H9 (cell line): ENCODE measurements at regions not wholly inside any gene's neighbourhood (a gene's known extent, or its start where the extent isn't known, plus 50 kb on each side); places are given as distances from the start of the nearest gene placed in this dataset.

Experiments used
- DNase-seq: peaks from one replicate; pipeline ENCODE4 v3.0.0-alpha.2; 2017
- H2AFZ ChIP-seq: one replicate; pipeline ENCODE4 v1.6.1; 2013; ENCODE audit warnings: mild to moderate bottlenecking, low read length, control low read depth, moderate library complexity
- H2AK5ac ChIP-seq: 2 replicates; pipeline ENCODE4 v1.6.1; 2013; ENCODE audit warnings: low read length, control low read depth, mixed read lengths; ENCODE audit not compliant: insufficient read length
- H2BK120ac ChIP-seq: one replicate; pipeline ENCODE4 v1.6.1; 2013; ENCODE audit warnings: low read depth, mild to moderate bottlenecking, low read length, control low read depth, inconsistent platforms; ENCODE audit not compliant: poor library complexity, severe bottlenecking
- H2BK12ac ChIP-seq: 2 replicates; pipeline ENCODE4 v1.6.1; 2013; ENCODE audit warnings: low read length, control low read depth, mixed read lengths, low read depth; ENCODE audit not compliant: insufficient read length
- H2BK15ac ChIP-seq: 2 replicates; pipeline ENCODE4 v1.6.1; 2013; ENCODE audit warnings: low read depth, low read length, control low read depth
- H2BK20ac ChIP-seq: one replicate; pipeline ENCODE4 v1.6.1; 2013; ENCODE audit warnings: low read depth, mild to moderate bottlenecking, low read length, control low read depth, inconsistent platforms; ENCODE audit not compliant: poor library complexity, severe bottlenecking
- H2BK5ac ChIP-seq: 2 replicates; pipeline ENCODE4 v1.6.1; 2013; ENCODE audit warnings: low read length, control low read depth, mixed read lengths; ENCODE audit not compliant: insufficient read length
- H3K14ac ChIP-seq: 2 replicates; pipeline ENCODE4 v1.6.1; 2013; ENCODE audit warnings: low read length, control low read depth; ENCODE audit not compliant: insufficient read depth
- H3K18ac ChIP-seq: 2 replicates; pipeline ENCODE4 v1.6.1; 2013; ENCODE audit warnings: low read depth, mild to moderate bottlenecking, mixed read lengths, low read length, control low read depth; ENCODE audit not compliant: insufficient read length
- H3K23ac ChIP-seq: 2 replicates; pipeline ENCODE4 v1.6.1; 2013; ENCODE audit warnings: low read length, control low read depth, mixed read lengths, low read depth; ENCODE audit not compliant: insufficient read length
- H3K23me2 ChIP-seq: 2 replicates; pipeline ENCODE4 v1.6.1; 2013; ENCODE audit warnings: low read depth, mild to moderate bottlenecking, mixed read lengths, low read length, control low read depth; ENCODE audit not compliant: insufficient read length, poor library complexity, severe bottlenecking
- H3K27ac ChIP-seq: 2 replicates; pipeline ENCODE4 v1.5.1; 2013; ENCODE audit warnings: low read length, control low read depth, mixed read lengths, low read depth; ENCODE audit not compliant: insufficient read length
- H3K27me3 ChIP-seq: 2 replicates; pipeline ENCODE4 v1.6.1; 2013; ENCODE audit warnings: low read length, control low read depth, inconsistent platforms; ENCODE audit not compliant: insufficient read depth
- H3K4ac ChIP-seq: 2 replicates; pipeline ENCODE4 v1.6.1; 2013; ENCODE audit warnings: low read depth, mild to moderate bottlenecking, control low read depth, inconsistent platforms, low read length, moderate library complexity
- H3K4me1 ChIP-seq: 2 replicates; pipeline ENCODE4 v1.6.1; 2013; ENCODE audit warnings: low read length, control low read depth, inconsistent platforms; ENCODE audit not compliant: insufficient read depth
- H3K4me2 ChIP-seq: 2 replicates; pipeline ENCODE4 v1.6.1; 2013; ENCODE audit warnings: low read length, control low read depth, mixed read lengths; ENCODE audit not compliant: insufficient read length, insufficient read depth
- H3K56ac ChIP-seq: 2 replicates; pipeline ENCODE4 v1.6.1; 2013; ENCODE audit warnings: low read depth, mild to moderate bottlenecking, mixed read lengths, low read length, control low read depth; ENCODE audit not compliant: insufficient read length
- H3K79me1 ChIP-seq: 2 replicates; pipeline ENCODE4 v1.6.1; 2013; ENCODE audit warnings: low read depth, mild to moderate bottlenecking, moderate library complexity, low read length, control low read depth, inconsistent platforms; ENCODE audit not compliant: insufficient read depth, poor library complexity, severe bottlenecking
- H3K79me2 ChIP-seq: 2 replicates; pipeline ENCODE4 v1.6.1; 2013; ENCODE audit warnings: low read length, control low read depth, inconsistent platforms; ENCODE audit not compliant: insufficient read depth
- H3K9ac ChIP-seq: 2 replicates; pipeline ENCODE4 v1.6.1; 2013; ENCODE audit warnings: low read length, control low read depth, mixed read lengths; ENCODE audit not compliant: insufficient read length; ENCODE audit errors: extremely low read depth
- H3K9me3 ChIP-seq: one replicate; pipeline ENCODE4 v1.6.1; 2013; ENCODE audit warnings: low read depth, low read length, inconsistent platforms; ENCODE audit not compliant: control insufficient read depth
- H3T11ph ChIP-seq: one replicate; pipeline ENCODE4 v1.6.1; 2013; ENCODE audit warnings: mild to moderate bottlenecking, low read length, control low read depth, inconsistent platforms
- H4K20me1 ChIP-seq: one replicate; pipeline ENCODE4 v1.6.1; 2013; ENCODE audit not compliant: control insufficient read depth, insufficient read length, insufficient read depth
- H4K5ac ChIP-seq: 2 replicates; pipeline ENCODE4 v1.6.1; 2013; ENCODE audit warnings: low read depth, mild to moderate bottlenecking, mixed read lengths, low read length, control low read depth; ENCODE audit not compliant: insufficient read length
- H4K8ac ChIP-seq: replicated peaks from 2 replicates; pipeline ENCODE4 v1.6.1; 2013; ENCODE audit warnings: low read length, control low read depth, mixed read lengths, low read depth; ENCODE audit not compliant: insufficient read length
- H4K91ac ChIP-seq: 2 replicates; pipeline ENCODE4 v1.6.1; 2013; ENCODE audit warnings: low read depth, mild to moderate bottlenecking, moderate library complexity, mixed read lengths, low read length, control low read depth; ENCODE audit not compliant: insufficient read length
- H3K27ac Mint-ChIP-seq, 3 experiments: 2 replicates in 2 of 3; 3 replicates in 1 of 3; pipeline ENCODE4 v1.8.0; 2020 to 2021; ENCODE audit warnings: mixed read lengths in 3 of 3, mild to moderate bottlenecking in 1 of 3, moderate library complexity in 1 of 3
- H3K27me3 Mint-ChIP-seq: 2 replicates; pipeline ENCODE4 v1.8.0; 2021; ENCODE audit warnings: low read depth, mild to moderate bottlenecking, moderate library complexity, mixed read lengths
- H3K36me3 Mint-ChIP-seq, 3 experiments: 2 replicates in 2 of 3; 3 replicates in 1 of 3; pipeline ENCODE4 v1.8.0; 2020 to 2021; ENCODE audit warnings: low read depth in 3 of 3, mixed read lengths in 3 of 3; ENCODE audit not compliant: insufficient read depth in 1 of 3
- H3K4me1 Mint-ChIP-seq, 2 experiments: 2 replicates each; pipeline ENCODE4 v1.8.0; 2020; ENCODE audit warnings: mixed read lengths in 2 of 2
- H3K4me3 Mint-ChIP-seq, 2 experiments: 2 replicates in 1 of 2; 3 replicates in 1 of 2; pipeline ENCODE4 v1.8.0; 2020 to 2021; ENCODE audit warnings: mild to moderate bottlenecking in 2 of 2, mixed read lengths in 2 of 2, moderate library complexity in 1 of 2
- H3K9me3 Mint-ChIP-seq, 2 experiments: 2 replicates in 1 of 2; 3 replicates in 1 of 2; pipeline ENCODE4 v1.8.0; 2020; ENCODE audit warnings: mild to moderate bottlenecking in 2 of 2, mixed read lengths in 2 of 2, moderate library complexity in 1 of 2
- WGBS: extraction: QIAGEN DNeasy Blood & Tissue Kit; methylation state at CpG from one replicate; pipeline ENCODE4 v1.1.7; 2013; ENCODE audit warnings: missing lambda C conversion rate, low lambda C conversion rate, mixed read lengths; ENCODE audit not compliant: insufficient read length; ENCODE audit errors: extremely low coverage; 5-methylcytosine and 5-hydroxymethylcytosine counted together
- TF ChIP-seq, protein P1 (sequence below): fragments of 200-600 bp; sonication (generic); conservative IDR thresholded peaks from 3 replicates; pipeline ENCODE4 v1.8.0; 2021; ENCODE audit warnings: antibody characterized with exemption, mild to moderate bottlenecking

DNA sequence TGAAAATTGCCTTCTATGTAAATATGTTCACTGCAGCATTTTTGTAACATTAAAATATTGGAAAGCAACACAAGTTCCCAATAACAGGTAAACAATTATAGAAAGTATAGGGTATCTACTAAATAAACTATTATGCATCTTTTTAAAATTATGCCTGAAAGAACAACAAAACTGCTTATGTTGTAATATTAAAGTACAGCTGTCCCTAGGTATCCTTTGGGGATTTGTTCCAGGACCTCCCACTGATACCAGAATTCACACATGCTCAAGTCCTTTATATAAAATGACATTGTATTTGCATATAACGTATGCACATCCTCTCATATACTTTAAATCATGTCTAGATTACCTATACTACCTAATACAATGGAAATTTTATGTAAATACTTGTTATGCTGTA lies 121.8 kb upstream of the TNFSF4 start:
- H3T11ph ChIP-seq = no peak overlapping the region
- Mint-ChIP-seq H3K9me3 (peaks cover under 1 to 5% of the 10 kb centered on the region in 2 experiments; a peak in 2 of 5 replicates), H3K27ac (no peak overlapping the region), H3K36me3 (peaks cover 0 to under 1% (median 0%) of the 10 kb centered on the region in 3 experiments; a peak in 2 of 7 replicates), H3K4me3 (no peak overlapping the region), H3K4me1 (no peaks in the 10 kb centered on the region), H3K27me3 (no peaks in the 10 kb centered on the region; the same call in 1 of the 2 replicates)
- WGBS = no CpG with 5 or more reads among the region's 1 CpG
- H2BK15ac ChIP-seq = no peak overlapping the region
- no peaks in the 10 kb centered on the region for H4K20me1 ChIP-seq
- H3K4me2 ChIP-seq = no peak overlapping the region
- no peak overlapping the region for H3K4ac ChIP-seq
- no peak overlapping the region for H3K23ac ChIP-seq
- no peak overlapping the region for H2AFZ ChIP-seq
- H4K91ac ChIP-seq = no peak overlapping the region
- no peak overlapping the region for H3K18ac ChIP-seq
- no peak overlapping the region for H2AK5ac ChIP-seq
- H2BK12ac ChIP-seq = no peak overlapping the region
- H2BK20ac ChIP-seq = no peak overlapping the region
- H2BK120ac ChIP-seq = no peak overlapping the region
- DNase-seq = no peak
- no peak overlapping the region for H3K27ac ChIP-seq
- no peak overlapping the region for H4K5ac ChIP-seq
- H3K23me2 ChIP-seq = no peaks in the 10 kb centered on the region
- no peak overlapping the region for H3K9ac ChIP-seq
- no peaks in the 10 kb centered on the region for H3K27me3 ChIP-seq
- no peak overlapping the region for H4K8ac ChIP-seq
- H3K79me1 ChIP-seq = no peaks in the 10 kb centered on the region
- H3K14ac ChIP-seq = no peak overlapping the region
- H2BK5ac ChIP-seq = no peak overlapping the region
- no peaks in the 10 kb centered on the region for H3K4me1 ChIP-seq
- H3K79me2 ChIP-seq = no peaks in the 10 kb centered on the region
- H3K56ac ChIP-seq = no peak overlapping the region
- H3K9me3 ChIP-seq = no peaks in the 10 kb centered on the region
- TF ChIP-seq, protein P1, sequence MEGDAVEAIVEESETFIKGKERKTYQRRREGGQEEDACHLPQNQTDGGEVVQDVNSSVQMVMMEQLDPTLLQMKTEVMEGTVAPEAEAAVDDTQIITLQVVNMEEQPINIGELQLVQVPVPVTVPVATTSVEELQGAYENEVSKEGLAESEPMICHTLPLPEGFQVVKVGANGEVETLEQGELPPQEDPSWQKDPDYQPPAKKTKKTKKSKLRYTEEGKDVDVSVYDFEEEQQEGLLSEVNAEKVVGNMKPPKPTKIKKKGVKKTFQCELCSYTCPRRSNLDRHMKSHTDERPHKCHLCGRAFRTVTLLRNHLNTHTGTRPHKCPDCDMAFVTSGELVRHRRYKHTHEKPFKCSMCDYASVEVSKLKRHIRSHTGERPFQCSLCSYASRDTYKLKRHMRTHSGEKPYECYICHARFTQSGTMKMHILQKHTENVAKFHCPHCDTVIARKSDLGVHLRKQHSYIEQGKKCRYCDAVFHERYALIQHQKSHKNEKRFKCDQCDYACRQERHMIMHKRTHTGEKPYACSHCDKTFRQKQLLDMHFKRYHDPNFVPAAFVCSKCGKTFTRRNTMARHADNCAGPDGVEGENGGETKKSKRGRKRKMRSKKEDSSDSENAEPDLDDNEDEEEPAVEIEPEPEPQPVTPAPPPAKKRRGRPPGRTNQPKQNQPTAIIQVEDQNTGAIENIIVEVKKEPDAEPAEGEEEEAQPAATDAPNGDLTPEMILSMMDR = no peak
